ENCODE measurements at regions not wholly inside any gene's neighbourhood (a gene's known extent, or its start where the extent isn't known, plus 50 kb on each side); places are given as distances from the start of the nearest gene placed in this dataset.
"Not testable (repeated sequence)": the region's sequence is repeated elsewhere in the genome, so short reads cannot be mapped to it uniquely, and the experiment has no call there.

DNA sequence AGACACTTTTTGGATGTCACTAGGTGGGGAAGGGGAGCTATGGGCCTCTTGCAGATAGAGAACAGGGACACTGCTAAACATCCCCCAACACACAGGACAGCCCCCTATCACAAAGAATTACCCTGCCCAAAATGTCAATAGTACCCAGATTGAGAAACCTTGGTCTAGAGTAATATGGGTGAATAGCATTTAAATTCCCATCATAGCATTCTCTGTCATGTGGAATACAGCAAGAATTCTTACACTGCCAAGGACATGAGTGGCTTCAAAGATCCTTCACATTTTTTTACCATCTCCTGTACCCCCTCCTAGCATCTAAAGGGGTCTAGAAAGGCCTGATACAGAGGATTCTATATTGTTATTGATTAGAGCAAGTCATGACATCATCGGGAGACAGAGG is 83.1 kb upstream of the SSTR4 start:
- no peak overlapping the region for H3K4me3 ChIP-seq (ENCODE audit: control insufficient read depth, low read depth, low read length)
- no peak for TF ChIP-seq CTCF (conservative IDR thresholded peaks at IDR 0.05; ENCODE audit: control insufficient read depth, insufficient read depth, low read depth, low read length)
- no peak for DNase-seq (ENCODE audit: low read depth)

DNA sequence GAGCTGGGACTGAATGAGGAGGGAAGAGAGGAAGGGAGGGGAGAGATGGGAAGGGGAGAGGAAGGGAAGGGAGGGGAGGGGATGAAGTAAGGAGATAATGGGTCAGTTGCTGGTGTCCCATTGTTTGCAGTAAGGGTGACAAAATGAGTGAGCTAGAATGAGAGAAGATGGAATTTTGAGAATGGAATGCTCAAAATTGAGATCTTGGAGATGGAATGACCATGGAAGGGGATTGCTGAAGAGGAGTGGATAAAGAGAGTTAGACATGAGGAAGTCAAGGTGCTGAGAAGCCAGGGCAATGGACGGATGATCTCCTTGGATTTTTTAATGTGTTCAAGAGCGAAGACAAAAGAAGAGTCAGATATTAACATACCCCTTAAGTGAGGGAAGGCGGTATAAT is 80.5 kb upstream of the SSTR4 start:
- no peak for TF ChIP-seq CTCF (conservative IDR thresholded peaks at IDR 0.05; ENCODE audit: control insufficient read depth, insufficient read depth, low read depth, low read length)
- H3K4me3 ChIP-seq (ENCODE audit: control insufficient read depth, low read depth, low read length), result no peak overlapping the region
- no peak for DNase-seq (ENCODE audit: low read depth)

- TF ChIP-seq CTCF (conservative IDR thresholded peaks at IDR 0.05; ENCODE audit: control insufficient read depth, insufficient read depth, low read depth, low read length), result no peak
Observed at GRCh38 chr20:22958390-22958789, 76.7 kb upstream of the SSTR4 start.

DNA sequence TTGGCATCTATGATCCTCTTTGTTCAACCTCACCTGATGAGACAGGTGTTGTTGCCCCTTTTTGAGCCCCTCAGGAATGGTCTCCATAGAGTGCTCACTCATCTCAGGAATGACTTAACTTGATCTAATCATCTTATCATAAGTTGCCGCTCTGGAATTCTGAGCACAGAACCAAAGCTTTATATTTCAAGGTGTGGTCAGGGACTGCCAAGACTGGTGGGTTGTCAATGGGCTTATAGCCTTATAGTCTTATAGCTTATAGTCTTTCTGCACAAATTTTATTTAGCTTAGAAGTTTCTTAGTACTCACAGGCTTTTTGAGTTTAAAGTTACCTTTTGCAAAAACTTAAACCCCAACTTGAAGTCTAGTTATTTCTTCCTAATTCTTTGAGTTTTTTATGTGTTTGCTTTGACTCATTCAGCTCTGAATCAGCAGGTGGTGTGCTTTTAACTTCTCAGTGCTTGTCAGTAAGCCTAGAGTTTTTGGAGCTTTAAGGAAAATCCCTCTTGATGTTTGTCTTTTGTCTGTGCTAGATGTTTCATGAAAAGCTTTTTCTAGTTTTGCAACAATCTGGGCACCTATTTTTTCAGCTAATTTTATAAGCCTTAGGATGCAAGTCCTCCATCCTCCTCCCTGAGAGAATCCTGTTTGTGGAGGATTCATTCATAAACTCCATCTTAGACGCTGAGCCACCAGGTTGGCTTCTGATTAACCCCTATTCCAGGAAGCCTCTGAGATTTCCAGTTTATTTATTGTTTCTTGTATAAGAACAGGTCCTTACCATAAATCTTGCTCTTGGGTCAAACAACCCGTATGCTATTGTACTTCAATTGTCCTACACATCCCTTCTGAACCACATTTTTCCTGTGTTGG is 72.3 kb upstream of the SSTR4 start:
- DNase-seq (ENCODE audit: low read depth), result no peak
- H3K4me3 ChIP-seq (ENCODE audit: control insufficient read depth, low read depth, low read length), result no peak overlapping the region
- TF ChIP-seq CTCF (conservative IDR thresholded peaks at IDR 0.05; ENCODE audit: control insufficient read depth, insufficient read depth, low read depth, low read length), result no peak

More at GRCh38 chr20:22958390-22958789, 76.7 kb upstream of the SSTR4 start:
- DNase-seq (ENCODE audit: low read depth), result no peak
- no peak overlapping the region for H3K4me3 ChIP-seq (ENCODE audit: control insufficient read depth, low read depth, low read length)

GRCh38 chr20:22963581-22963980 is 71.5 kb upstream of the SSTR4 start:
- no peak overlapping the region for H3K4me3 ChIP-seq (ENCODE audit: control insufficient read depth, low read depth, low read length)
- no peak for DNase-seq (ENCODE audit: low read depth)
- TF ChIP-seq CTCF (conservative IDR thresholded peaks at IDR 0.05; ENCODE audit: control insufficient read depth, insufficient read depth, low read depth, low read length), result no peak

- DNase-seq (ENCODE audit: low read depth), result no peak
- no peak overlapping the region for H3K4me3 ChIP-seq (ENCODE audit: control insufficient read depth, low read depth, low read length)
- TF ChIP-seq CTCF (conservative IDR thresholded peaks at IDR 0.05; ENCODE audit: control insufficient read depth, insufficient read depth, low read depth, low read length), result no peak
Observed at GRCh38 chr20:22966787-22967464, 68.2 kb upstream of the SSTR4 start.

GRCh38 chr20:22967706-22968105 is 67.4 kb upstream of the SSTR4 start:
- not testable (repeated sequence) for H3K4me3 ChIP-seq (ENCODE audit: control insufficient read depth, low read depth, low read length); DNase-seq (ENCODE audit: low read depth)

GRCh38 chr20:22969031-22969430 is 66.1 kb upstream of the SSTR4 start:
- not testable (repeated sequence) for H3K4me3 ChIP-seq (ENCODE audit: control insufficient read depth, low read depth, low read length); DNase-seq (ENCODE audit: low read depth)

- not testable (repeated sequence) for H3K4me3 ChIP-seq (ENCODE audit: control insufficient read depth, low read depth, low read length); DNase-seq (ENCODE audit: low read depth)
Observed at GRCh38 chr20:22971077-22971476, 64.0 kb upstream of the SSTR4 start.
